ENCODE measurements at regions not wholly inside any gene's neighbourhood (a gene's known extent, or its start where the extent isn't known, plus 50 kb on each side); places are given as distances from the start of the nearest gene placed in this dataset.

GRCh38 chrY:8566198-8566597, 771.1 kb upstream of the TSPY4 start:
- H3K9me3 ChIP-seq (replicated peaks; ENCODE audit: control insufficient read depth, insufficient read depth, low read length) = no peaks in the 10 kb centered on the region
- no peak for TF ChIP-seq EZH2 (IDR thresholded peaks at IDR 0.05; ENCODE audit: borderline replicate concordance, low read depth, low read length, severe bottlenecking)
- TF ChIP-seq GATA2 (IDR thresholded peaks at IDR 0.05; ENCODE audit: insufficient read depth, insufficient read length, low read depth, low read length) = no peak
- no peak for TF ChIP-seq POLR2AphosphoS5 (IDR thresholded peaks at IDR 0.05; ENCODE audit: insufficient read depth, low read depth, low read length)
- no peak for TF ChIP-seq MAX (IDR thresholded peaks at IDR 0.05; ENCODE audit: insufficient read depth, insufficient read length)
- no peak for TF ChIP-seq FOS (IDR thresholded peaks at IDR 0.05; ENCODE audit: borderline replicate concordance, insufficient read depth, low read length)
- TF ChIP-seq CTCF (IDR thresholded peaks at IDR 0.05; ENCODE audit: extremely low read depth in 1 of 2, insufficient read depth in 1 of 2, low read depth in 1 of 2, low read length in 2 of 2) = no peak
- H4K20me1 ChIP-seq (replicated peaks; ENCODE audit: control insufficient read depth, extremely low read depth, insufficient read depth, low read length) = no peaks in the 10 kb centered on the region
- dilution Hi-C loops (cut with MboI; ENCODE audit: extremely low pct_ligation_motif_present, low sequenced_read_pairs) (no loop called here), intact Hi-C loops (cut with micrococcal nuclease) (no loop called here)
- H3K9ac ChIP-seq (replicated peaks; ENCODE audit: extremely low read depth, insufficient read depth, low read length) = no peak overlapping the region
- no peaks in the 10 kb centered on the region for H3K36me3 ChIP-seq (ENCODE audit: control insufficient read depth in 2 of 2, extremely low read depth in 1 of 2, insufficient read depth in 2 of 2, low read length in 2 of 2)
- H3K4me2 ChIP-seq (ENCODE audit: insufficient read depth, low read length) = no peak overlapping the region
- DNase-seq (ENCODE audit: low read depth, low spot score) (no peak), FAIRE-seq (no peak)
- no peaks in the 10 kb centered on the region for H3K27me3 ChIP-seq (ENCODE audit: control insufficient read depth in 2 of 2, insufficient read depth in 2 of 2, low read length in 2 of 2)
- no peak overlapping the region for H3K4me3 ChIP-seq (replicated peaks in 1 of 3; ENCODE audit: insufficient read depth in 1 of 3, low read depth in 1 of 3, low read length in 3 of 3)
- POLR2A ChIA-PET = no interaction called here
- H3K27ac ChIP-seq (ENCODE audit: insufficient read depth, low read depth, low read length) = no peak overlapping the region
- H2AFZ ChIP-seq (ENCODE audit: low read depth, low read length) = no peak overlapping the region
- CTCF ChIA-PET = no interaction called here
- H3K79me2 ChIP-seq (ENCODE audit: control insufficient read depth, insufficient read depth, low read length) = no peaks in the 10 kb centered on the region
- no TSS peak for BruUV-seq (replicated peaks)
- H3K9me1 ChIP-seq (replicated peaks; ENCODE audit: control insufficient read depth, extremely low read depth, insufficient read depth, low read length) = no peaks in the 10 kb centered on the region
- H3K4me1 ChIP-seq (ENCODE audit: control insufficient read depth, extremely low read depth, insufficient read depth, low read length) = no peaks in the 10 kb centered on the region

GRCh38 chrY:8570384-8570783, 766.9 kb upstream of the TSPY4 start:
- dilution Hi-C loops (cut with MboI; ENCODE audit: extremely low pct_ligation_motif_present, low sequenced_read_pairs) = no loop called here

More at GRCh38 chrY:8570384-8570783, 766.9 kb upstream of the TSPY4 start:
- ChIA-PET POLR2A (no interaction called here), CTCF (no interaction called here)
- TF ChIP-seq MYC (IDR thresholded peaks at IDR 0.05; ENCODE audit: low read depth, low read length) = no peak
- TF ChIP-seq POLR2A (IDR thresholded peaks at IDR 0.05; ENCODE audit: low read depth, low read length) = no peak
- TF ChIP-seq CTCF (IDR thresholded peaks at IDR 0.05; ENCODE audit: extremely low read depth in 1 of 2, insufficient read depth in 1 of 2, low read depth in 1 of 2, low read length in 2 of 2) = no peak
- no peak for TF ChIP-seq MAX (IDR thresholded peaks at IDR 0.05; ENCODE audit: insufficient read depth, insufficient read length)
- no peak for TF ChIP-seq FOS (IDR thresholded peaks at IDR 0.05; ENCODE audit: borderline replicate concordance, insufficient read depth, low read length)
- Histone ChIP-seq H3K27me3 (ENCODE audit: control insufficient read depth in 2 of 2, insufficient read depth in 2 of 2, low read length in 2 of 2) (no peaks in the 10 kb centered on the region), H3K79me2 (ENCODE audit: control insufficient read depth, insufficient read depth, low read length) (no peaks in the 10 kb centered on the region), H3K4me1 (ENCODE audit: control insufficient read depth, extremely low read depth, insufficient read depth, low read length) (no peaks in the 10 kb centered on the region), H3K36me3 (ENCODE audit: control insufficient read depth in 2 of 2, extremely low read depth in 1 of 2, insufficient read depth in 2 of 2, low read length in 2 of 2) (no peaks in the 10 kb centered on the region), H3K9me3 (replicated peaks; ENCODE audit: control insufficient read depth, insufficient read depth, low read length) (no peaks in the 10 kb centered on the region), H3K27ac (ENCODE audit: insufficient read depth, low read depth, low read length) (no peak overlapping the region), H3K9ac (replicated peaks; ENCODE audit: extremely low read depth, insufficient read depth, low read length) (no peak overlapping the region), H3K9me1 (replicated peaks; ENCODE audit: control insufficient read depth, extremely low read depth, insufficient read depth, low read length) (no peaks in the 10 kb centered on the region), H4K20me1 (replicated peaks; ENCODE audit: control insufficient read depth, extremely low read depth, insufficient read depth, low read length) (no peaks in the 10 kb centered on the region), H3K4me2 (ENCODE audit: insufficient read depth, low read length) (no peak overlapping the region), H3K4me3 (replicated peaks in 1 of 3; ENCODE audit: insufficient read depth in 1 of 3, low read depth in 1 of 3, low read length in 3 of 3) (no peak overlapping the region), H2AFZ (ENCODE audit: low read depth, low read length) (no peak overlapping the region)
- intact Hi-C loops (cut with micrococcal nuclease) = no loop called here
- no TSS peak for BruUV-seq (replicated peaks)
- no peak for DNase-seq (ENCODE audit: low read depth, low spot score)
- no peak for FAIRE-seq

Data from endothelial cell of umbilical vein (primary cell).